GM18526 (cell line): ENCODE measurements at regions not wholly inside any gene's neighbourhood (a gene's known extent, or its start where the extent isn't known, plus 50 kb on each side); places are given as distances from the start of the nearest gene placed in this dataset.

Source experiments
- POLR2A ChIP-seq: IDR thresholded peaks from 3 replicates; pipeline ENCODE4 v1.6.1; 2011; ENCODE audit not compliant: insufficient read length; ENCODE audit errors: extremely low read depth

DNA sequence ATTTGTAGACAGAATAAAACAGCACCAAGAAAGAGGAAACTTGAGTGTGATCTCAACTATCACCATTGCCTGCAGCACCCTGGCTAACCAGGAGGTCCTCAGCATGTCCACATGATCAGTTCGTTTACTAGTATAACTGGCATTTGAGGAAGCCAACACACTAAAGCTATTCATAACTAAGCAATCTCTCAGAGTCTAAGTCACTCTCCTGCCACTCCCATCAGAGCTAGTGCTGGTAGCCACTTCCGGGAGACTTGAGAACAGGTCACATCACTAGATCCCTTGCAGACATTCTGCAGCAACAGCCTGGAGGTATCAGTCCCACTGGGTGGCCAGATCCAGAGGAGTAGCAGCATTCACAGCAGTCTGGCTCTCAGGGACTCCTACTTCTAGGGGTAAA is 352.9 kb upstream of the OR4E1 start:
- no peak for TF ChIP-seq POLR2A

DNA sequence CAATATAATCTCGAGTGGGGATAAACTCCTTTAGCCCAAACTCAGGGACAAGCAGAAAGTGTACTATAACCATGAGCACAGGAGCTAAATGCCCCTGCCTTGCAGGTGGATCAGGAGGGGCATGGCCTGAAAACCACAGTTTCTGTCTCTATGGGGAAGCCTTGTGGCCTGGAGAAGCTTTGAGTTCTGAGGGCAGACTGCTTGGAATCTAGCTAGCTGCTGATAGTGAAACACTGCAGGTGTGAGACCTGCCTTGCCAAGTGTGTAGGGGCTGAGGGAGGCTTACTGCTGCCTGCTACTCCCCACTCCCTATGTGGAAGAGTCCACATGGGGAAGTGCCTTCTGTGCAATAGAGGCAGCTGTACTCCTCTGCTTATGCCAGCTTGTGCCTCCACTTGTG is 352.3 kb upstream of the OR4E1 start:
- no peak for TF ChIP-seq POLR2A

DNA sequence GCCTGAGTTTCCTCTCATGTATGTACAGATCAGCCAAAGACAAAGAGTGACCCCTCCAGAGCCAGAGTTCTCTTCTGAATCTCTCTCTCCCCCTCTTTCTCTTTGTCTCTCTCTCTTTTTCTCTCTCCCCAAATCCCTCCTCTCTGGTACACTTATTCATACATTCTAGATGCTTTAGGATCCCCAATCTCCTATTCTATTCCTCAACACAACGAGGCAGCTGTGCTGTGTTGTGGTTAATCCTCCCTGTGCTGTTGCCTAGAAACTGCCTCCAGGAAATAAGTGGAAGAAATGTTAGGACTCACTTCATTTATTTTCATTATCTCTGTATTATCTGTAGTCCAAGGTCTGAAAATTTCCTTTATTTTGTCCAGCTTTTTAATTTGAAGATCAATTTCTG is 350.5 kb upstream of the OR4E1 start:
- TF ChIP-seq POLR2A, result no peak

DNA sequence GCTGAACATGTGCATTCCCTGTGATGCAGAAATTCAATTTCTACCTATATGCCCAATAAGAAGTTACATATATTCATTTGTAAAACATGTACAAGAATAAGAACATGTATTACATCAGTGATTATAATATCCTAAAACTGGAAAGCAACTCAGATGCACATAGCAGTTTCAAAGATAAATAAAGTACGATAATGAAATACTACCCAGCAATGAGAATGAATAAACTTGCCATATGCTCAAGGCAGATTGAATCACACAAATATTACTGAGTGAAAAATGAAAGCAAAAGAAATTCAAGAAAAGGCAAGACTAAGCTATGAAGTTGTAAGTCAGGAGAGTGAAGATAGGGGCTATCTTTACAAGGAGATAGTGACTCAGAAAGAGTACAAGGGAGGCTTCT is 345.3 kb upstream of the OR4E1 start:
- TF ChIP-seq POLR2A, result no peak

DNA sequence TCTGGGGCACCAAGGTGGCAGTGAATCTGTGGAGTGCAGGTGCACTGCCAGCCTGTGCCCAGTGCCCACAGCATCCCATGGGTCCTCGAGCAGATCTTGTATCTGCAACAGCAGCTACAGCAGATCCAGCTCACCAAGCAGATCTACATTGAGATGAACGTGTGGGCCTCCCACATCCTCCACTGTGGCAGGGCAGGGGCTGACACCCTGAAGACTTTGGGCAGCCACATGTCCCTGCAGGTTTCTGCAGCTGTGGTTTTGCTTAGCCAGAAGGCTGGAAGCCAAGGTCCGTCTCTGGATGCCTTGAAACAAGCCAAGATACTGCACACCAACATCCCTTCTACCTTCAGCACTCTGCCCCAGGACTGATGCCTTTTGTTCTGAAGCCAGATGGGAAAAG is 338.8 kb upstream of the OR4E1 start:
- TF ChIP-seq POLR2A, result no peak

DNA sequence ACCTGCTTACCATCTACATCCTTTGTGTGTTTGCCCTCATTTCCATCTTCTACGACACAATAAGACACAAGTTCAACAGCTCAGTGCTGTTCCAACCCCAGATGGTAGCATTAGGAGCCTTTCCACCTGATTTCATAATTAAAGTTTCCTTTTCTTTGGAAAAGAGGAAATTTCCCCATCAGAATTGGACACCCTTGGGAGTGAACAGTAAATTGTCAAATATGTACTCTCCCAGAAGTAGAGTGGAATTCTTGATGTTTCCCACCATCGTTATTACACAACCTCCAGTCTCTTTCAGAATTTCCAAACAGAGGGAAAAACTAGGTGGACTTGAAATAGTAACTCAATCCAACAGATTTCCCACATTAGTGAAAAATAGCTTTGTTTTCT is 337.6 kb upstream of the OR4E1 start:
- TF ChIP-seq POLR2A, result no peak

DNA sequence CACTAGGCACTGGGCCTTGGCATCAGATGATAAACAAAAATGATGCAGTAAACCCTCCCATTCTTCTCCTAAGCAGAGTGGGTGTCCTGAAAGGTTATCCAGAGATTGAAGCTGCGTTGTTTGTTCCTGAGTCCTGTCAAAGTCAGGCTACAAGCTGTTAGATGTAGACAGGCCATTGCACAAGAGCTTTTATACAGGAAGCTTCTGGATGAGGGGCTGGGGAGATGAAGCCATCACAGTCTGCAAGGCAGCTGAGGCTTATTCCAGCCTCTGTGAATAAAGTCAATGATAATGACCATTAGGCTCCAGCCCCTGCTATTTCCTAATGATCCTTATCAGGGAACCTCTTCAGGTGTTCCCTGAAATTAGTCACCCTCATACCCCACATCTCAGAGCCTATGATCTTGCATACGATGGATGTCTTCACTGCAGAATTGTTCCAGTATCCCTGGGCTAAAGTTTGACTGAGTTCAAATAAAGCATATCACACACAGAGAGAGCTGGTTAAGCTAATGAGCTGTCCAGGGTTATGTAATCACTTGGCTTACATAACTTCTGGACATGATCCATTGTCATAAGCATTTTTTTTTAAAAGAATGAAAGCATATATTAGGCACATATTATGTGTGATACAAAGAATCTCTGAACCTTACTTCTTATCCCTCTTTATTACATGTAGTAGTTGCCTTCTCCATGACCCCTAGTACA is 337.1 kb upstream of the OR4E1 start:
- no peak for TF ChIP-seq POLR2A

DNA sequence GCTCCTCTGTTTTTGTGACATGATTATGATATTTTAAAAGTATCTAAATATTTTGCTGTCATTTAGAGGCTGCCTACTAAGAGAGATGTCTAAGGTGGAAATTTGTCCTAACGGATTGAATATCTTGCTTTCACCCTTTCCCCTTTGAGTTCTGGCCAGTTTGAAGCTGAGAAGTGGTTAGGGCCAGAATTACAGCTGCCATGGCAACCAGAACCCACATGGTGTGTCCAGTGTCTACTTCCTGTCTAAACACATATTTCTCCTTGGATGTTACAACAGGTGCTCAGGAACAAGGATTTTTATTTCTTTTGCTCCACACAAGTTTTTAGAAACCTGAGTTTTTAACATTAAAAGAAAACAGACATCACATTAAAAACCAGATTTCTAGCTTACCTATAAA is 335.1 kb upstream of the OR4E1 start:
- no peak for TF ChIP-seq POLR2A

DNA sequence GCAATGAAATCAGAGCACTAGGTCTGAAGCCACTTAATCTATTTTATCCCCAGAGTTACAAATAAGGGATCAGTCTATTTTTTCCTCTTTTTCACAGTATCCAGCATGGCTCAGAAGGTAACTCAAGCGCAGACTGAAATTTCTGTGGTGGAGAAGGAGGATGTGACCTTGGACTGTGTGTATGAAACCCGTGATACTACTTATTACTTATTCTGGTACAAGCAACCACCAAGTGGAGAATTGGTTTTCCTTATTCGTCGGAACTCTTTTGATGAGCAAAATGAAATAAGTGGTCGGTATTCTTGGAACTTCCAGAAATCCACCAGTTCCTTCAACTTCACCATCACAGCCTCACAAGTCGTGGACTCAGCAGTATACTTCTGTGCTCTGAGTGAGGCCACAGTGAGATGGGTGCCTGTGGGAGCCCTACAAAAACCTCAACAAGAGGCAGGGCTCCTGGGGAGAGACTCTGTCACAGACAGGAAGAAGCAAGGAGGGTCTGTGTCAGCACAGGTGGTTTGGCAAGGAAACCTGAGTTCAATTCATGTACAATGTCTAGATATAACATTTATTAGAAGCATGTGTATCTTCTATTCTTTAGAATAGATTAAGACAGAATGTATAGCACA is 334.3 kb upstream of the OR4E1 start:
- no peak for TF ChIP-seq POLR2A

DNA sequence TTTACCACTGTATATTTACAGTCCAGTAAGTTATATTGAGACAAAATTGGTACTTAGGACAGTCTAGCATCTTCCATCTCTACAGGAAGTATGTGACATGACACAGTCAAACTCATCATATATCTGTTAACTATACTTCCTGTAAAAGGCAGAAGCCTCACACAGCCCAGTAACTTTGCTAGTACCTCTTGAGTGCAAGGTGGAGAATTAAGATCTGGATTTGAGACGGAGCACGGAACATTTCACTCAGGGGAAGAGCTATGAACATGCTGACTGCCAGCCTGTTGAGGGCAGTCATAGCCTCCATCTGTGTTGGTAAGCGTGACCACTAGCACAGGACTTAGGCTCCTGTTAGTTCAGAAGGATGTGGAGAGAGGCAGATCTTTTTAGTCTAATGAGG is 333.7 kb upstream of the OR4E1 start:
- TF ChIP-seq POLR2A, result no peak

DNA sequence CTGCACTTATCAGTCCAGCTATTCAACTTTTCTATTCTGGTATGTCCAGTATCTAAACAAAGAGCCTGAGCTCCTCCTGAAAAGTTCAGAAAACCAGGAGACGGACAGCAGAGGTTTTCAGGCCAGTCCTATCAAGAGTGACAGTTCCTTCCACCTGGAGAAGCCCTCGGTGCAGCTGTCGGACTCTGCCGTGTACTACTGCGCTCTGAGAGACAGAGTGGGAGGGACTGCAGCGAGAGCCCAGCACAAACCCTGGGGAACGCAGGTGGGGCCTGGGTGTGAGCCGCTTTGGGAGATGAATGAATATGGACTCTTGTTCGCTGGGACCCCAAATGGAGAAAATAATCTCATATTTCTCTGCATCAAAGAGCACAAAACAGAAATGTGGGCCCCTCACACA is 329.8 kb upstream of the OR4E1 start:
- no peak for TF ChIP-seq POLR2A

DNA sequence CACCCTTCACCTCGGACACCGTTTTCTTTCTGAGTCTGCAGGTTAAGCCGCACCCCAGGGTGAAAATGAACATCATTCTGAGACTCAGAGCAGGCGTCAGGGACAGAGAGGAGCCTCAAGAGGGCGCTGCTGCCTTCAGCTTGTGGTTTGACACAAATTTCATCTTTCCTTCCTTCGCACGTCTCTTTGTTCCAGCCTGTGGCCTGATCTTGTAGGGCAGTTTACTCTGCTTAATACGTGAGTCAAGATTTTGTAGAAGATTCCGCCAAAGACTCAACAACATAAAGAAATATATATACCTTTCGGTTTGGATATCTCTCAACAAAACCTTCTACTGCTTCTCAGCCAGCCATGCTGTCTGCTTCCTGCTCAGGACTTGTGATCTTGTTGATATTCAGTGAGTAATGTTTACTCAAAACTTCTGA is 329.3 kb upstream of the OR4E1 start:
- no peak for TF ChIP-seq POLR2A

DNA sequence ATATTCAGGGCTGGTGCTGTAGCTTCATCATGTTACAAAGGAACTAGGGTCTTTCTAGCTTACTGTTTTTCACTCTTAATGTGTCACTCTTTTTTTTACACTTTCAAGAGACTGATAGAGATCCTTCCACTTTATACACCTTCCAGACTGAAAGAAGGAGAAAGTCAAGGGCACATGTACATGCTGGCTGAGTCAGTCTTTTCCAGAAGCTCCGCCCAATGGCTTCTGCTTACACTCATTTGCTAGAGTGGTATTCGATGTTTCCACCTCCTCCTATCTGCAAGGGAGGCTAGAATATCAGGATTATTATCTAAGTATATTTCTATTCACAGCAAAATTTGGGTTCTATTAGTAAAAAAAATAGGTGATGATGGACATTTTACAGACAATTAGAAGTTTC is 325.8 kb upstream of the OR4E1 start:
- no peak for TF ChIP-seq POLR2A

DNA sequence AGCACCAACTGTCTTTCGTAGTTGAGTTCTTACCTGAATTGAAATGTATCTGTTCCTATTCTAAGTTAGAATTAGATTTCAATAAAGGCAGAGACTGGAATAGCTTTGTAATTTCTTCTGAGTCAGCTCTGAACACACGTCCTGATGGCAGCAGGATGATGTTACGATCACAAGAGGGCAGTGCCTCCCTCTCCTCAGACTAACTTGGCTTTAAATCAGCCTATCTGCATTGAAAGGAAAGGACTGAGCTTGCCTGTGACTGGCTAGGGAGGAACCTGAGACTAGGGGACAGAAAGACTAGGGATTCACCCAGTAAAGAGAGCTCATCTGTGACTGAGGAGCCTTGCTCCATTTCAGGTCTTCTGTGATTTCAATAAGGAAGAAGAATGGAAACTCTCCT is 323.7 kb upstream of the OR4E1 start:
- no peak for TF ChIP-seq POLR2A

DNA sequence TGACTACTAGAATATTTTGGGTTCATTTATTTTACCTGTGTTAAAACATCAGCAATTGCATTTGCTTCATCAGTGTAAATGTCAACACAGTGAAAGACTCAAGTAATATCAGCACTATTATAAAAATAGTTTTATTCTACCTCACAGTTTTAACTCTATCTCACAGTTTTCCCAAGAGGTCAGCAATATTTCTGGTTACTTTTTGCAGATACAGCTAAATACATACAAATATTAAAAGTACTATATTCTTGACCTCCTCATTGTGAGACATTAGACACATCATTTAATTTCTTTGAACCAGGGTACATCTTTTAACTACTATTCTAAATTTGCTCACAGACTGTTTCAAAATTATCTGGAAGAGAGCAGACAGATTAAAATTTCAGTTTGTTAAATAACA is 321.7 kb upstream of the OR4E1 start:
- TF ChIP-seq POLR2A, result no peak

DNA sequence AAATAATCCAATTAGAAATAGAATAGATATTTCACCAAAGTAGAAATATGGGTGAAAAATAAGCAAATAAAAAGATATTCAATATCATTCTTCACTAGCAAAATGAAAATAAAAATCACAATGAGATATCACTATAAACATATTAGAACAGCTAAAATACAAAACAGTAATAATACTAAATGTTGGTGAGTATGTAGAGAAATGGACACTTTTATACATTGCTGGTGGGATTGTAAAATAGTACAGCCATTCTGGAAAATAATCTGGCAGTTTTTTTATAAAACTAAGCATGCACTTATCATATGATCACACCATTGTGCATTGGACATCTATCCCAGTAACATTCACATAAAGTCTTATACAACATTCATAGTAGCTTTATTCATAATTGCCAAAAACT is 320.2 kb upstream of the OR4E1 start:
- no peak for TF ChIP-seq POLR2A

DNA sequence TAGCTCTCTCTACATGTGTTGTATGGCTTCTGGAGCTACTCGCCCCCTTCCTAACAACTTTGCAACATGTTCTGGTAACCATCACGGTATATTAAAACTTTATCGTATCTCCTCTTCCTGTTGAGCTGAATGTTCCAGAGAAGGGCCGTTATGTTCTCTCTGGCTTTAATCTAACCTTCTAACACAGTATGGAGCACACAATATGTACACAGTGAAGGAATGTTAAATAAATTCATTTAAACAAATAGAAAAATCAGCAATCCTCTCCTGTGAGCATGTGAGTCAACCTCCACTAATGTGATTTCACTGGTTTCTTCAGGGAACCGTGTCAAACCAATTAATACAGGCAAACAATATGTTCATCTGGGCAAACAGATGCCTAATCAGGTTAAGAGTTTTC is 319.5 kb upstream of the OR4E1 start:
- no peak for TF ChIP-seq POLR2A
